Fibroblast of lung (primary cell): ENCODE measurements at regions not wholly inside any gene's neighbourhood (a gene's known extent, or its start where the extent isn't known, plus 50 kb on each side); places are given as distances from the start of the nearest gene placed in this dataset.

Experiments
- CTCF ChIP-seq, 2 donors: IDR thresholded peaks in 1 of 2; conservative IDR thresholded peaks in 1 of 2; 1 replicate in 1 of 2; 2 replicates in 1 of 2; pipeline ENCODE4 v1.5.1; 2011 to 2012; ENCODE audit warnings: low read length in 2 of 2, control low read depth in 1 of 2, inconsistent platforms in 1 of 2, low read depth in 1 of 2, mild to moderate bottlenecking in 1 of 2
- EZH2 ChIP-seq: IDR thresholded peaks from 2 replicates; pipeline ENCODE4 v1.5.1; 2012; ENCODE audit warnings: low read length, control low read depth, mild to moderate bottlenecking; ENCODE audit errors: missing control alignments

DNA sequence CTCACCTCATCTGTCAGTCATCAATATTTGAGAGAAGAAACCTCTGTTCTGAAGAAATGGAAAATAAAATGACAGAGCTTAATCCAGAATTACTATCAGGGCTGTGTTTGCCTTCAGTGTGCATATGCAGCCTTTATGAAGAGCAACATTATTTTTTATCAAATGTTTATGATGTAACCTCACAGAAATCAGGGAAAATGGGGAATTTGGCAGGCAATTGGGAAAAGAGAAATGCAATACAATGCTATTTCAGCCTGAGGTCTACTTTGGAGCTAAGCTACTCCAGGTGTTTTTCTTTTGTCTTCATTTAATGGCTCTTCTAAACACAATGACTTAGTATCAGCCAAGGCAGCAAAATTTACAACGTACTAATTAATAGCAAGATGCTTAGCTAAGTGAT lies 241.1 kb upstream of the TET2 start:
- TF ChIP-seq EZH2 (no peak), CTCF (conservative IDR thresholded peaks at IDR 0.05 in 1 of 2, IDR thresholded peaks at IDR 0.05 in 1 of 2; ENCODE audit: low read depth in 1 of 2, low read length in 2 of 2) (no peak)
